ENCODE measurements at regions not wholly inside any gene's neighbourhood (a gene's known extent, or its start where the extent isn't known, plus 50 kb on each side); places are given as distances from the start of the nearest gene placed in this dataset.
A peak's percentile ranks its signal among the peaks of the same experiment; 100 is the strongest.

DNA sequence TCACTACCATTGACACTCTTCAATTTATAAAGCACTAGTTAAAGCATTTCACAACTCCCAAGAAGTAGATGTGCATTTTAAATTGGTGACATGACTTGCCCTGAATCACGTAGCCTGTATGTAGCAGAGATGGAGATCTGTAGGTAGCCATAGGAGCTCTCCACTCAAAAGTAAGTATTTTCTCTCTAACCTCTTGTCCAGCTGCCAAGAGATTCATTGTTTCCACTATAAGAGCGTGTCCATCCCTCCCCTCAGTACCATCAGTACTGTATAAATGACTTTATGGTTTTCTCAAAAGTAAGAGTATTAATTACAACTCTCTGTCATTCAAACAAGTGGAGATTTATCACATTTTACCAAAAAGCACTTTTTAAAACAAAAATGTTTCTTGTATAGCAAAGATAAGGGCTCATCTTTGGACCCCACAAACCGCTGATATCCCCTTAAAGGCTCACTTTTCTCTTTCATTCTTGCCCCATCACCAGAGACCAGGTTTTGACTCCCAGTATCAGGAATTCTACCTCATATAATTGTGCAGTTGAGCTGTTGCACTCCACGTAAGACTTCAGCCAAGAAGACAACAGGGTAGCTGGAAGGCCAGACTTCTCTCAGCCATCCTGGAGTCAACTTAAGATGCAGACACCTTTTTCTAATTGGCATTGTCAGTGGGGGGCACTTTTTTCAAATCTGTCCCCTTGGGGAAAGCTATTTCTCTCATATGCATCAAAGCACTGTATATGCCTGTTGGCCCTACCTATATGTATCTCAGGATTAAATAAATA lies 78.0 kb upstream of the GALNT5 start:
- DNase-seq (no peak), ATAC-seq (no peak)
- Histone ChIP-seq H3K27ac (no peak overlapping the region), H3K36me3 (no peaks in the 10 kb centered on the region), H3K9me3 (no peaks in the 10 kb centered on the region), H3K27me3 (ENCODE audit: low read depth) (no peaks in the 10 kb centered on the region), H3K4me1 (peaks cover 15% of the 10 kb centered on the region), H3K4me3 (no peak overlapping the region)
- intact Hi-C loops (cut with DNase I) = no loop called here
- TF ChIP-seq, protein P1, sequence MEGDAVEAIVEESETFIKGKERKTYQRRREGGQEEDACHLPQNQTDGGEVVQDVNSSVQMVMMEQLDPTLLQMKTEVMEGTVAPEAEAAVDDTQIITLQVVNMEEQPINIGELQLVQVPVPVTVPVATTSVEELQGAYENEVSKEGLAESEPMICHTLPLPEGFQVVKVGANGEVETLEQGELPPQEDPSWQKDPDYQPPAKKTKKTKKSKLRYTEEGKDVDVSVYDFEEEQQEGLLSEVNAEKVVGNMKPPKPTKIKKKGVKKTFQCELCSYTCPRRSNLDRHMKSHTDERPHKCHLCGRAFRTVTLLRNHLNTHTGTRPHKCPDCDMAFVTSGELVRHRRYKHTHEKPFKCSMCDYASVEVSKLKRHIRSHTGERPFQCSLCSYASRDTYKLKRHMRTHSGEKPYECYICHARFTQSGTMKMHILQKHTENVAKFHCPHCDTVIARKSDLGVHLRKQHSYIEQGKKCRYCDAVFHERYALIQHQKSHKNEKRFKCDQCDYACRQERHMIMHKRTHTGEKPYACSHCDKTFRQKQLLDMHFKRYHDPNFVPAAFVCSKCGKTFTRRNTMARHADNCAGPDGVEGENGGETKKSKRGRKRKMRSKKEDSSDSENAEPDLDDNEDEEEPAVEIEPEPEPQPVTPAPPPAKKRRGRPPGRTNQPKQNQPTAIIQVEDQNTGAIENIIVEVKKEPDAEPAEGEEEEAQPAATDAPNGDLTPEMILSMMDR (IDR thresholded peaks at IDR 0.05) = no peak

DNA sequence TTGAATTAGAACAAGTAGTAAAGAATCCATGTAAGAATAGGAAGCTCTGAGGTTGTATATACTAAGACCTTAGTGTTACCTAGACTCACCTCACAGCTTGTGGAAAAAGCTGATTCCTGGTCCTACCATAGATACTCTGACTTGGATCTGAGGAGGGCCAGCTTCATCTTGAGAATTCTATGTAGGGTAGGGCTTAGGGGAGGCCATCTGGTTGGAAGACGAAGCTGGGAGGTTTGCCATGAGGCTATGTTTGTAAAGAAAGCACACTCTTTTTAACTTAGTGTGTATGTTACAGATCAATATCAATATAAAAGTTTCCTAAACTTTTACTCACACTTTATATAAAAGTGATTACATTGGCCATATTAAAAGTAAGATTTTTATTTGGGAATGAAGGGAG lies 77.1 kb upstream of the GALNT5 start:
- Histone ChIP-seq H3K27me3 (ENCODE audit: low read depth) (no peaks in the 10 kb centered on the region), H3K4me1 (peaks cover 15% of the 10 kb centered on the region), H3K36me3 (no peaks in the 10 kb centered on the region), H3K4me3 (no peak overlapping the region), H3K9me3 (no peaks in the 10 kb centered on the region), H3K27ac (no peak overlapping the region)
- no peak for DNase-seq
- intact Hi-C loops (cut with DNase I) = no loop called here
- TF ChIP-seq, protein P1 (IDR thresholded peaks at IDR 0.05) = no peak
- no peak for ATAC-seq

GRCh38 chr2:157181234-157181633 lies 76.3 kb upstream of the GALNT5 start:
- no peak for DNase-seq
- Histone ChIP-seq H3K9me3 (no peaks in the 10 kb centered on the region), H3K36me3 (no peaks in the 10 kb centered on the region), H3K4me1 (peaks cover 15% of the 10 kb centered on the region), H3K27me3 (ENCODE audit: low read depth) (no peaks in the 10 kb centered on the region), H3K4me3 (no peak overlapping the region), H3K27ac (no peak overlapping the region)
- TF ChIP-seq, protein P1 (IDR thresholded peaks at IDR 0.05) = no peak
- ATAC-seq = no peak
- intact Hi-C loops (cut with DNase I) = no loop called here

GRCh38 chr2:157182204-157182709 lies 75.2 kb upstream of the GALNT5 start:
- Histone ChIP-seq H3K36me3 (no peaks in the 10 kb centered on the region), H3K9me3 (no peaks in the 10 kb centered on the region), H3K4me3 (no peak overlapping the region), H3K27ac (peak overlapping the region; percentile 26), H3K27me3 (ENCODE audit: low read depth) (no peaks in the 10 kb centered on the region), H3K4me1 (peaks cover 15% of the 10 kb centered on the region)
- intact Hi-C loops (cut with DNase I) = no loop called here
- ATAC-seq = no peak
- no peak for DNase-seq
- TF ChIP-seq, protein P1 (IDR thresholded peaks at IDR 0.05) = no peak

- intact Hi-C loops (cut with DNase I) = no loop called here
- H3K4me1 ChIP-seq = peaks cover 15% of the 10 kb centered on the region
- H3K4me3 ChIP-seq = no peak overlapping the region
- TF ChIP-seq, protein P1 (IDR thresholded peaks at IDR 0.05) = no peak
- no peak for DNase-seq
- ATAC-seq = peak; percentile 54 to 73
- H3K9me3 ChIP-seq = no peaks in the 10 kb centered on the region
- H3K27me3 ChIP-seq (ENCODE audit: low read depth) = no peaks in the 10 kb centered on the region
- peak overlapping the region; percentile 26 for H3K27ac ChIP-seq
- no peaks in the 10 kb centered on the region for H3K36me3 ChIP-seq
Measured at GRCh38 chr2:157182834-157183396, 74.6 kb upstream of the GALNT5 start.

Measured in lower lobe of right lung (tissue), 2 donors.